NCI-H1092 (cell line): ENCODE measurements at regions not wholly inside any gene's neighbourhood (a gene's known extent, or its start where the extent isn't known, plus 50 kb on each side); places are given as distances from the start of the nearest gene placed in this dataset.

Experiments
- DNase-seq: peaks from one replicate; lab custom pipeline; 2025; lab: John Stamatoyannopoulos, UW

- no peak for DNase-seq
These were observed 51.6 kb upstream of the KCND3 start for GRCh38 chr1:112040891-112041740.

GRCh38 chr1:112043901-112044300 is 54.4 kb upstream of the KCND3 start:
- no peak for DNase-seq

GRCh38 chr1:112044745-112045144 is 55.3 kb upstream of the KCND3 start:
- DNase-seq, result no peak

DNA sequence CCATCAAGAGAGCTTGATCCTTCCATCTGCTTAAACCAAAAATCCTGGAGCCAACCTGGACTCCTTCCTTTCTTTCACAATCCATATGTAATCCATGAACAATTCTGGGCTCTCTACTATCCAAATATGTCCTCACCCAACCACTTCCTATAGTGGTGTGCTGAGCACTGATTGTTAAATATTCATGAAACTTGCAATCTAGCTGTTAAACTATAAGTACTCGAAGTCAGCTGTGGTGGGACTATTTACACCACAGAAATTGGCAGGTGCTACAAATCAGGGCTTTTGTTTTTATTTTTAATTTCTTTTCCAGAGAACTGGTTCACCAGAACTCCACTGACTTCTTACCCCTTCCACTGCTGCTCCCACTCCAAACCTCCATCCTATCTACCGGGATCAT is 57.2 kb upstream of the KCND3 start:
- no peak for DNase-seq

GRCh38 chr1:112048421-112048820 is 59.0 kb upstream of the KCND3 start:
- DNase-seq, result no peak

GRCh38 chr1:112054510-112054909 is 65.0 kb upstream of the KCND3 start:
- DNase-seq, result no peak

GRCh38 chr1:112056354-112056753 is 66.9 kb upstream of the KCND3 start:
- no peak for DNase-seq

DNA sequence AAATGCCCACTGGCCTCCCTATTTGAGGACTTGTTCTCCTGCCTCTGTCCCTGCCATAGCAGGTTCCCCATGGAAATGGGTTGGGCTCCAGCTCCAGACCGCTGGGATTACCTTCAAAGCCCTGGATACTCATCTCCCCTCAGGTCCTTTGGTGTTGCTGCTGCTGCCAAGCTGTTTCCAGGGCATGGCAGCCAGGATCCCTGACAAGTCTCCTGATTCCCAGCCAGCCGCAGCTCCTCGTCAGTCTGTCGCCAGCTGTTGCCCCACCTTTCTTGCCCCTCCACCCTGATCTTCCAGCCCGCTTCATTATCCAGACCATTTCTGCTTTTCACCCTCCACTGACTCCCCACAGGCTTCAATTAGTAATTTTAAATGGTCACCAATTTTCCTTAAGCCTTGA is 68.3 kb upstream of the KCND3 start:
- DNase-seq, result no peak

DNA sequence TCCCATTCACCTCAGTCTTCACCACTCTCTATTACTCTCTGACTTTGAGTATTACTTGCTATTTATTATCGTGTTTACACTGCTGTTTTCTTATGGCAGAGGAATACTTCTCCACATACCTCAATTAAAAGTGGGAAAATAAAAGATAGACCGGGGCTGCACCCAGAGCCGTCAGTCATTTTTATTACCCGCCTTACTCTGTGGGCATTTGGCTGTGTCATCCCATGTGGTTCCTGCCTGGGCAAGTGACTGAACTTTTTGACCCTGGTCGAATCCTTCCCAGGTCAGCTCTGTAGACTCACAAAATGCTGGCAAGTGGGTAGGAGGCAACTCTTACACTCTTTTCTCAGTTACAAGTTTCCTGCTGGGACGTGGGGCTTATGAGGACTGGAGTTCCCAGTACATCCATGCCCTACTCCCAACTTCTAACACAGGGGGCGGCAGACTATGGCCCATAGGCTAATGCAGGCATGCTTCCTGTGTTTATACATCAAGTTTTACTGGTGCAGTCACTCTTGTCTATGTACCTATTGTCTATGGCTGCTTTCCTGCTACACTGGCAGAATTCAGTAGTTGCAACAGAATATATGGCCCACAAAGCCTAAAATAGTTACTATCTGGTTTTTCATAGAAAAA is 69.5 kb upstream of the KCND3 start:
- DNase-seq, result no peak

GRCh38 chr1:112059679-112060078 is 70.2 kb upstream of the KCND3 start:
- DNase-seq, result no peak

GRCh38 chr1:112060261-112060660 is 70.8 kb upstream of the KCND3 start:
- no peak for DNase-seq

GRCh38 chr1:112061056-112061455 is 71.6 kb upstream of the KCND3 start:
- no peak for DNase-seq

- DNase-seq, result no peak
These were observed 72.4 kb upstream of the KCND3 start for GRCh38 chr1:112061901-112062320.

DNA sequence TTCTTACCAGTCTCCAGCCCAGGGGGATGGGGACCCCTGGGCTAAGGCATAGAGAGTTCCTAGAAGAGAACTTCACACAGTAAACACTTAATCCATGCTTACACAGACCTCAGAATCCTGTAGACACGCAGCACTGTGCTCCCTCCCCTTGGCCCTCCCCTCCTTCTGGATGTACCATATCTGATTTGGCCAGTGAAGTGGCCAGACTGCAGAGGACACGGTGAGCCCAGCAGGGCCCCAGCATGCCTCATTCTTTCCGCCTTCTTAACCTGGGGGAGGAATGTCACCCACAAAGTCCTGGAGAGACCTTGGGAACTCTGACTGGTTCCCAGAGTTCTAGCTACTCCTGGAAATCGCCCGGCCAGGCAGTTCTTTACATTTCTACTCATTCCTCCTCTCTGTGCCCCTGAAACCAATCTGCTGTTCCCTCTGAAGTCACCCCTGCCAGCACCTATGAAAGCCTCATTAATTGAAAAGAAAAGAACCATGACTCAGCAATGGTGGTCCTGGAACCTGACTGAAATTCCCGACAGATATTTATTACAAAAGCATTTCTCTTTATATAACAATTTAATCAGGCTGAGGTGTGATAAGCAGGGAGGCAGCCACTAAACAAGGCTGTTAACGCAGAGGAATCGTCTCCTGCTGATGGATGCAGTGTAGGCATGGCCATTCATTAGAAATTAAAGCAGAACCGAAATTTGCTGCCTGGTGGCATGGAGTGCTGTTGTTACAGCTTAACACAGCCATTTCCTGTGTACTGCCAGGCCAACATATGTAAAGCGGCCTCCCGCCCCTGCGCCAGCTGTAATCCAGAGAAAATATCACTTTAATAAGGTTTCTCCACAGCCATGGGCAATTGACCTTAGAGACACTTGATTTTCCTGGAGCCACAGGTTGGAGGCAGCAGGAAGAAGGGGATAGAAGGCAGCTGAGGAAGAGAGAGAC is 74.6 kb upstream of the KCND3 start:
- no peak for DNase-seq

- no peak for DNase-seq
These were observed 78.5 kb upstream of the KCND3 start for GRCh38 chr1:112067989-112068388.

DNA sequence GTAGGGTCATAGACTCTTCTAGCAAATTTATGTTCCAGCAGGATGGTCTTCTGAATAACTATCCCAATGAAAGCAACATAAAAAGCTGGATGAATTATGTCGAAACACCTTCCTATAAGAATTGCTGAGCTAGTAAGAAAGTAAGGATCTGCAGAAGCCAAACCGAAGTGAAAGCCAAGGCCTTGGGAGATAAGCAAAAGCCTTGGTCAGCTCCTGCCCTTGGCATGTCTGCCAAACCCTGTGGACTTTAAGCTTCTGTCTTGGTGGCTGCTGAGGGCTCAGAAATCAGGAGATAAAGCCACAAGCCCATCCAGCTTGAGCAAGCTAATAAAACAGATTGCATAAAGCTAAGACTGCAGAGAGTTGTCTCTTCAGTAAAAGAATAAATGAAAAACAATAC is 81.2 kb upstream of the KCND3 start:
- DNase-seq, result no peak

DNA sequence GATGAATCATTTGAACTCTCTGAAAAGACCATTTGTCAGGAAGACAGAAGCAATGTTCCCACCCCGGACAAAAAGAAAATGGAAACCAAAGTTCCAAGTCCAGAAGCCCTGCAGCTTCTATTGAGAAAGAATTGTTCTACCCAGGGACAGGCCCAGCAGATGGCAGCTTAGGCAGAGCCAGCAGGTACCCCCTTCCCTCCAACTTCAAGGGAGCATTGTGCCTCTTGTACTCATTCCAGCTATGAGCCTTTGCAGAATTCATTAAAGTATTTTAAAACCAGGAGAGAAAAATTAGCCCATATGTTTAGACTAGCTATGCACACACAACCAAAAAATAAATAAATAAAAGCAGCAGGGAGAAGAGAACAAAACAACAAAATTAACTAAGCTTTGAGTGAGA is 85.2 kb upstream of the KCND3 start:
- DNase-seq, result no peak

DNA sequence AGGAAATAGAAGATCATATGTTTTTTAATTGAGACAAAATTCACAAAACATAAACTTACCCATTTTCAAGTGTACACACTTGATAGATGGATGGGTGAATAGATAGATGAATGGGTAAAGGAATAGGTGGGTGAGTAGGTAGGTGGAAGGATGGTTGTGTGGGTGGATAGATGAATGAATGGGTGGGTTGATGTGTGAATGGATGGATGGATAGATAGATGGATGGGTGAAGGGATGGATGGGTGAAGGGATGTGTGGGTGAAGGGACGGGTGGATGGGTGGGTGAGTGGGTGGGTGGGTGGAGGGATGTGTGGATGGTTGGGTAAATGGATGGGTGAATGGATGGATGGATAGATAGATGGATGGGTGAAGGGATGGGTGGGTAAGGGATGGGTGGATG is 86.1 kb upstream of the KCND3 start:
- DNase-seq, result no peak

DNA sequence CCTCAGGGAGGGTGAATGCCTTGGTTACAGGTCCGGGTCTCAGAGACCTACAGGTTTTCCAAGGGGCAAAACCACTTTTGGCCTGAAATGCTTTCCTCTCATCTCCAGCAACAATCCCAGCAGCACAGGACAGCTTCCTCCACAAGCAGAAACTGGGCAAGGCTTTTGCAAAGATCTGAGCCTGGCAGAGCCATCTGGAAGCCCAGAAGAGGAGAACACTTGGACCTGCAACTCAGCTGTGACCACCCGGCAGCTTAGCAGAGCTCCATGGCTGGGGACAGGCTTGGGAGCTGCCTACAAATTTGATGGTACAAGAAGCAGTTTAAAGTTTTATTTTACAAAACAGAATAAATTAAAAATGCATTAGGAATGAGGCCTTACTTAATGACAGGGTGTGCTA is 90.0 kb upstream of the KCND3 start:
- DNase-seq, result no peak

- DNase-seq, result no peak
These were observed 94.0 kb upstream of the KCND3 start for GRCh38 chr1:112083487-112083886.

- DNase-seq, result no peak
These were observed 103.3 kb upstream of the KCND3 start for GRCh38 chr1:112092656-112093371.

DNA sequence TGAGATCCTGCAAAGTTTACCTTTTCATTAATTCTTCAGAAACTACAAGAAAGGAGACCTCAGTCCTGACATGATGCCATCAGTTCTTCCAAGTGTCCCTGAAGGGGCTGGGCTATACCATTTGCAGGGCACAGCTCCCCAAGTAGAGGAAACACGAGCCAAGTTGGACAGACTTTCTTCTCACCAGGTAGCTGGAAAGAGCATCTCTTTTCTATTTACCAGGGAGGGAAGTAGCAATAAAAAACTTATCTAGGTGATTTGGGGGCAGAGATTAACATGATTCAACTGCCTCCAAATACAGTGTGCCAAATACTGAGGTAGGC is 103.9 kb upstream of the KCND3 start:
- DNase-seq, result no peak
